HUES64 (cell line): ENCODE measurements at regions not wholly inside any gene's neighbourhood (a gene's known extent, or its start where the extent isn't known, plus 50 kb on each side); places are given as distances from the start of the nearest gene placed in this dataset.

ENCODE experiments used
- H3K27ac ChIP-seq: 2 replicates; pipeline ENCODE4 v1.7.0; 2013; ENCODE audit warnings: low read depth, low read length, inconsistent platforms
- H3K27me3 ChIP-seq: 2 replicates; pipeline ENCODE4 v1.6.1; 2013; ENCODE audit warnings: mild to moderate bottlenecking, low read length; ENCODE audit not compliant: insufficient read depth
- H3K36me3 ChIP-seq: 2 replicates; pipeline ENCODE4 v1.6.1; 2013; ENCODE audit warnings: mild to moderate bottlenecking, low read length; ENCODE audit not compliant: insufficient read depth
- H3K4me1 ChIP-seq: 2 replicates; pipeline ENCODE4 v1.6.1; 2013; ENCODE audit warnings: mild to moderate bottlenecking, low read length, moderate library complexity; ENCODE audit not compliant: insufficient read depth
- H3K4me3 ChIP-seq: 2 replicates; pipeline ENCODE4 v1.5.1; 2013; ENCODE audit warnings: mild to moderate bottlenecking, low read length, moderate library complexity
- H3K9ac ChIP-seq: 2 replicates; pipeline ENCODE4 v1.6.1; 2013; ENCODE audit warnings: mild to moderate bottlenecking, low read depth, low read length
- H3K9me3 ChIP-seq: 2 replicates; pipeline ENCODE4 v1.6.1; 2013; ENCODE audit warnings: low read depth, low read length; ENCODE audit not compliant: insufficient read depth
- WGBS: fragments of 150-250, 120-280 bp; methylation state at CpG from one replicate; pipeline ENCODE4 v1.1.7; 2013; ENCODE audit warnings: missing lambda C conversion rate; 5-methylcytosine and 5-hydroxymethylcytosine counted together

GRCh38 chr3:72049300-72049699 lies 264.4 kb upstream of the PROK2 start:
- Histone ChIP-seq H3K27me3 (no peaks in the 10 kb centered on the region), H3K9me3 (no peaks in the 10 kb centered on the region)
- WGBS = 89% methylated on average over 1 of the region's 1 CpG

GRCh38 chr3:72048873-72049272 lies 263.9 kb upstream of the PROK2 start:
- H3K27ac ChIP-seq = no peak overlapping the region
- H3K9me3 ChIP-seq = no peaks in the 10 kb centered on the region
- no peaks in the 10 kb centered on the region for H3K27me3 ChIP-seq
- no peak overlapping the region for H3K9ac ChIP-seq
- no peaks in the 10 kb centered on the region for H3K36me3 ChIP-seq
- H3K4me1 ChIP-seq = peaks cover 6% of the 10 kb centered on the region; the same call in 1 of the 2 replicates
- H3K4me3 ChIP-seq = no peak overlapping the region
- WGBS = 95% methylated on average over 4 of the region's 5 CpGs

More at GRCh38 chr3:72049300-72049699, 264.4 kb upstream of the PROK2 start:
- Histone ChIP-seq H3K27ac (no peak overlapping the region), H3K9ac (no peak overlapping the region), H3K4me1 (peaks cover 6% of the 10 kb centered on the region; the same call in 1 of the 2 replicates), H3K4me3 (no peak overlapping the region), H3K36me3 (no peaks in the 10 kb centered on the region)

DNA sequence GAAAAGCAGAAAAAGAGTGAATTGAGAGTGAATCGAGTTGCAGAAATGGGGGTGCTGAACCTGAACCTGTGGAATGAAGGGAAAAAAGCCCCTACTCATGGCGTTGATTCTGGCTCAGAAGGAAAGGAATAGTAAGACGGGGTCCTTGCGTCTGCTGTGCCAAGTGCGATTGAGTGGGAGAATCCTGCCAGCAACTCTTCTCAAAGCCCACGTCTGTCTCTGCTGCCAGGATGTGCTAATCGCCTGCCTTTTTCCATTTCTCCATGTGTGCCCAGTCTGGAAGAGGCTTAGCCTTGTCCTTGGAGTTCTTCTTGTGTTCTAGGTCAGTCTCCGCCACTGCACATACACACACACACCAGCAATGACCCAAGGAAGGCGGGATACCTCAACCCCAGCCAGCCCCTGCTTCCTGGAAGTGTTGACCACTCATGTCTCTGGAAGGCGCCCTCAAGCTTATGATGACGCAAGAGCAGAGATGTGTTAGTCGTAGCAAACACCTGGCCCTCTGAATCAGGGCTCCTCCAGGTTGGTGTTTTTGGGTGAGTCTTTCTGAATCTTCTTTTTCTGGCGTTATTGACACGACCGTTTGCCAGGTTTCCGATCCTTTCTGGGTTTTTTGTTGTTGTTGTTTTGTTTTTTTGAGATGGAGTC lies 262.4 kb upstream of the PROK2 start:
- H3K36me3 ChIP-seq = no peaks in the 10 kb centered on the region
- no peaks in the 10 kb centered on the region for H3K9me3 ChIP-seq
- H3K4me1 ChIP-seq = peaks cover 6% of the 10 kb centered on the region; the same call in 1 of the 2 replicates
- no peak overlapping the region for H3K27ac ChIP-seq
- no peak overlapping the region for H3K4me3 ChIP-seq
- WGBS = 94% methylated on average over 16 of the region's 16 CpGs
- no peaks in the 10 kb centered on the region for H3K27me3 ChIP-seq
- H3K9ac ChIP-seq = no peak overlapping the region

DNA sequence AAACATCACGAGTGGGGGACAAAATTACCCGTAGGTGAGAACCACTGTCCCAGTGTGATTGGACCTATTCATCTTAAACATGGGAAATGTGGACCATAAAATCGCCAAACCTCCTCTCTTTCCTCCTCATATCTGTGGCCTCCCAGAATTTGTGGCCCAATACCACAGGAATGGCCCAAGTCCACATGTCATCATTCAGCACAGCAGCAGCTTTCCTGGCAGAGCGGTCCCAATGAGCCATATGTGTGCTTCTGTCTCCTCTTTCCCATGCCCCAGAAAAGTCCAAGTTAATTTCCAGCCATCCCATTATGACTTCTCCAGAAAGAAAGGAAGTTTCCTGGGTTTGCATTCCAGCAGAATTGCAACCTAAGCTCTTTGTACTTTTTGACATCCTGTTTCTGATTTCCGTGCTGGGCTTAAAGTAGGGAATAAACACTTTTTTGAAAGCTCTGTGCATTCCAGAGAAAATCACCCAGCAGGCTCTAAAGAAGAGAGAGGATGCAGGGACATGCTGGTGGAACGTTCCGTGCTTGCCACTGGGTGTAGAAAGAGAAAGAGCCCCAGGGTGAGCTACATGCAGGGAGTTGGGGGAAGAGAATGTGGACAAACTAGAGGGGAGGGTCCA lies 259.4 kb upstream of the PROK2 start:
- 81% methylated on average over 7 of the region's 7 CpGs for WGBS
- Histone ChIP-seq H3K9me3 (no peaks in the 10 kb centered on the region), H3K4me1 (no peaks in the 10 kb centered on the region), H3K4me3 (no peak overlapping the region), H3K27ac (no peak overlapping the region), H3K36me3 (no peaks in the 10 kb centered on the region), H3K9ac (no peak overlapping the region), H3K27me3 (no peaks in the 10 kb centered on the region)

DNA sequence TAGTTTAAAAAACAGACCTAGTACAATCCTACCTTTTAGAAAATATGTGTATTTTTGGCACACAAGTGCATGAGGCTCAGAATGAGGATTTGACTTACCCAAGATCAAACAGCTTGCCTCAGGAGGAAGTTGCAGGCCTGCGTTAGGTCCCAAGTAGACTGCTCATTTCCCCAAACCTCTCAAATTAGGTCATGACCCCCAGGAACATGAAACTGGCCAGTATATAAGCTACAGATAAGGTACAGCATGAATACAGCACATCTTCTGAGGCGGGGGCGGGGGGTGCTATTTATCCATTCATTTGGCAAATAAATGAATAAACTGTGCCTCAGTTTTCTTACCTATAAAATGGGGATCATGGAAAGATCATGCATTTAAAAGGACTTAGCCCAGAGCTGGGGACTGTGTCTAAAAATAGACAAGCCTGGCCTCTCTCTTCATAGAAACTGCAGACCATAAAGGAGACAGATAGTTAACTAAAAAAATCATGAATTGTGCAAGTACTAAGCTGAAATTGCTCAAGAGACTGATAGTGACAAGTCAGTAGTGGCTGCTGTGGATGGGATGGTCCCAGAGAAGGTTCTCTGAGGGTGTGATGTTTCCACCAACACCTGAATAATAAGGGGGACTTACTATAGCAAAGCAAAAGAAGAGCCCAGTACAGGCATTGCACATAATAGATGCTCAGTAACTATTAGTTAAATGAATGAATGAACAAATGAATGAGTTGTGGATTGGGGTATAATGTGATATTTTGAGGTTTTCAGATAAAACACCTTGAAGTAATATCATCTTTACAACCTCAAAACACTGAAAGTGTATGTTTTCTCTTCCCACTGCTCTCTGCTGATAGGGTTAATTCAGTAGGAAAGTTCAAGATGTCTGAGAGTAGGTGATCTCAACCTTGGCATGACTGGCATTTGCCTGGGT lies 258.5 kb upstream of the PROK2 start:
- 94% methylated on average over 3 of the region's 3 CpGs for WGBS
- no peaks in the 10 kb centered on the region for H3K4me1 ChIP-seq
- no peak overlapping the region for H3K27ac ChIP-seq
- no peaks in the 10 kb centered on the region for H3K27me3 ChIP-seq
- no peak overlapping the region for H3K9ac ChIP-seq
- H3K9me3 ChIP-seq = no peaks in the 10 kb centered on the region
- H3K36me3 ChIP-seq = no peaks in the 10 kb centered on the region
- H3K4me3 ChIP-seq = no peak overlapping the region

- Histone ChIP-seq H3K27ac (no peak overlapping the region), H3K9me3 (no peaks in the 10 kb centered on the region), H3K9ac (no peak overlapping the region), H3K4me3 (no peak overlapping the region), H3K27me3 (no peaks in the 10 kb centered on the region), H3K36me3 (no peaks in the 10 kb centered on the region), H3K4me1 (no peaks in the 10 kb centered on the region)
- 93% methylated on average over 6 of the region's 7 CpGs for WGBS
Observed at GRCh38 chr3:72042397-72043203, 257.7 kb upstream of the PROK2 start.

DNA sequence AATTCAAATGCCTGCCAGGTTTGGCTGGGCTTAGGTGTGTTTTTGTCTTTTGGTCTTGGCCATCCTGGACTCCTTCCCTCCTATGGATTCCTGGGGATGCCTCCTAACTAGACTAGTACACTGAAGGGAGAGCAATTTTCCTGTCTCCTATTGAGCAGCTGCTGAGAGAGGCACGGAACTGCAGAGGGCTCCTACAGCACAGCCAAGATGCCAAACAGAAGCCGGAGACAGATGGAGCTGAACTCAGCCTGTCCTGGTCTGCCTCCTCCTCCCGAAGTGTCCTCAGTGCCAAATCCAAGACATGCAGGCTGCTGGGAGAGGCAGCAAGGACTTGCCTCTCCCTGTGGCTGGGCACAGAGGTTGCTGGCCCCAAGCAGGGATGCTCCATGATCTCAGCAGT lies 256.6 kb upstream of the PROK2 start:
- H3K9ac ChIP-seq = no peak overlapping the region
- WGBS = 88% methylated on average over 3 of the region's 3 CpGs

GRCh38 chr3:72041076-72041475 lies 256.1 kb upstream of the PROK2 start:
- Histone ChIP-seq H3K4me1 (no peaks in the 10 kb centered on the region), H3K4me3 (no peak overlapping the region), H3K27ac (no peak overlapping the region), H3K27me3 (no peaks in the 10 kb centered on the region), H3K9ac (no peak overlapping the region), H3K9me3 (no peaks in the 10 kb centered on the region), H3K36me3 (no peaks in the 10 kb centered on the region)
- WGBS = 89% methylated on average over 4 of the region's 4 CpGs

More for the DNA sequence above, 256.6 kb upstream of the PROK2 start:
- H3K9me3 ChIP-seq = no peaks in the 10 kb centered on the region
- H3K27me3 ChIP-seq = no peaks in the 10 kb centered on the region
- no peak overlapping the region for H3K4me3 ChIP-seq
- H3K27ac ChIP-seq = no peak overlapping the region
- no peaks in the 10 kb centered on the region for H3K36me3 ChIP-seq
- no peaks in the 10 kb centered on the region for H3K4me1 ChIP-seq

DNA sequence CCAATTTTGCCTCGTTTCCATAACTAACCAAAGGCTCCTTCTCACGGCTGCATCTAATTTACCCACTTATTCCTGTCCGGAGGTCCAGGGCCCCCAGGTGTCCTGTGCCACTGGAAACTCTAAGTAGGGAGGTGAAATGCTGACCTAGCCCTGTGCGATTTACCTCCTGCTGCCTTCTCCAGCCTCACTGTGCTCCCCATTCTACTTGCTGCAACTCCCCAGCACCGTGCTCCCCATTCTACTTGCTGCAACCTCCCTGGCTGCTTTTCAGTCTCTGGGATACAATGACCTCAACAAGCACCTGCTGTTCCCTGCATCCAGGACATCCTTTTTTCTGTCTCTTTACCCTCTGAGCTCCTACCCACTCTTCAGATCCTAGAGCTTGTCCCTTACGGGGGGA lies 254.7 kb upstream of the PROK2 start:
- no peak overlapping the region for H3K9ac ChIP-seq
- no peaks in the 10 kb centered on the region for H3K36me3 ChIP-seq
- no peaks in the 10 kb centered on the region for H3K9me3 ChIP-seq
- H3K4me1 ChIP-seq = no peaks in the 10 kb centered on the region
- no peak overlapping the region for H3K4me3 ChIP-seq
- WGBS = 94% methylated on average over 6 of the region's 6 CpGs
- no peaks in the 10 kb centered on the region for H3K27me3 ChIP-seq
- no peak overlapping the region for H3K27ac ChIP-seq

GRCh38 chr3:72036899-72037298 lies 252.0 kb upstream of the PROK2 start:
- 94% methylated on average over 1 of the region's 1 CpG for WGBS
- H3K27me3 ChIP-seq = no peaks in the 10 kb centered on the region
- H3K4me1 ChIP-seq = 0 out of 2 replicates have a peak, but pooled peaks cover 6% of the 10 kb centered on the region
- H3K9ac ChIP-seq = no peak overlapping the region
- H3K9me3 ChIP-seq = no peaks in the 10 kb centered on the region
- H3K27ac ChIP-seq = no peak overlapping the region
- no peaks in the 10 kb centered on the region for H3K36me3 ChIP-seq
- H3K4me3 ChIP-seq = no peak overlapping the region
